ENCODE measurements at regions not wholly inside any gene's neighbourhood (a gene's known extent, or its start where the extent isn't known, plus 50 kb on each side); places are given as distances from the start of the nearest gene placed in this dataset.

- no peak for TF ChIP-seq CTCF (IDR thresholded peaks at IDR 0.05 in 4 of 5, conservative IDR thresholded peaks at IDR 0.05 in 1 of 5)
- no peak for TF ChIP-seq POLR2A (IDR thresholded peaks at IDR 0.05)
These were observed 144.4 kb upstream of the CST7 start for GRCh38 chr20:24804481-24805206.
